Right renal cortex interstitium (tissue), 3 donors: ENCODE measurements at regions not wholly inside any gene's neighbourhood (a gene's known extent, or its start where the extent isn't known, plus 50 kb on each side); places are given as distances from the start of the nearest gene placed in this dataset.
"Not testable (repeated sequence)": the region's sequence is repeated elsewhere in the genome, so short reads cannot be mapped to it uniquely, and the experiment has no call there.

ENCODE experiments used
- DNase-seq, 3 donors: peaks; one replicate each; pipeline ENCODE4 v3.0.0-alpha.2; 2013; ENCODE audit warnings: low read depth in 3 of 3, low spot score in 2 of 3

DNA sequence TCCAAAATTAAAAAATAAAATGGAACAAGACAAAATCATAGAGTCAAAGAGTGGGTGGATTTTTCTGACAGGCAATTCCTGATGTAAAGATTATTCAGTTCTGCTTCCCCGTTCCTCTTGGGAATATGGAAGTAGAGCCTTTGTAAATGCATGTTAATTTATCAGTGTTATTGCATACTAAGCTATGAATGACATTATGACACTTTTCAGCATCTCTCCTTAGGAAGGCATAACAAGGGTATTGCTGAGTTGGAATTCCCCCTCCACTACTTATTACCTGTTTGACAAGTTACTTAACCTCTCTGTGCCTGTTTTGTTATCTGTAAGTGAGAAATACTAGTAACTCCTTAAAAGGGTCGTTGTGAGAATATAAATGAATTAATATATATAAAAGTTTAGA lies 640.4 kb downstream of the LMO4 start:
- DNase-seq = no peak

DNA sequence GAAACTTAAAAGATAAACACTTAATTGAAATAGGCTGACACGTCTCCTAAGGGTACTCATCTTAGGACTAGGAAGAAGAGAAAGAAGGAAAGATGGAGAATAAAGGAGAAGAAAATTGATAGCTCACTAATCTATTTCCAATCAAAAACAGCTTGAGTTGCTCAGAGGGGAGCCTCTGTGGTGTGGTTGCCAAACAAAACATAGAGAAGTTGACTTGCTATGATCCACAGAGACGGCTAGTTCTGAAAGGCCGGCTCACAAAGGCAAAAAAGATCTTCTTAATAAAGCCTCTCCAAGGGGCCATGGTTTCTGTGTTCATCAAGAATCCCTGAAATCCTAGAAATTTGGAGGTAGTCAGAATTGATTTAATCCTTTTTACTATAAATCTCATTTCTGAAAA lies 644.1 kb downstream of the LMO4 start:
- DNase-seq = no peak

DNA sequence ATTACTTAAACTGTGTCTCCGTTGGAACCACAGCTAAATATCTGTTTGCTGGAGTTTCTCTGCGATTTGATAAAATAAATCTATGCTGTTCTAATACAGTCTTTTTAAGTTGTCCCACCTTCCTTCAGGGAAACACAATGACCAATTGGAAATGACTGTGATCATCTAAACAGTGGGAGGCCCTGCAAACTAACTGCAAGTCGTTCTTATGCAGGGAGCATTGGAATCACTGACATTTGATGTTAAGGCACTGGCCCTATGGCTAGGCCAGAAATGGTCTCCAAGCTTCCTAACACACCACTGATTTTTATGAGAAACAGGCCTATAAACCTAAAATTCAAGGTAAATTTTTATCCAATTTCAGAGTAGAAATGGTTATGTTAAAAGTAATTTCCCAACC lies 645.2 kb downstream of the LMO4 start:
- DNase-seq = no peak

DNA sequence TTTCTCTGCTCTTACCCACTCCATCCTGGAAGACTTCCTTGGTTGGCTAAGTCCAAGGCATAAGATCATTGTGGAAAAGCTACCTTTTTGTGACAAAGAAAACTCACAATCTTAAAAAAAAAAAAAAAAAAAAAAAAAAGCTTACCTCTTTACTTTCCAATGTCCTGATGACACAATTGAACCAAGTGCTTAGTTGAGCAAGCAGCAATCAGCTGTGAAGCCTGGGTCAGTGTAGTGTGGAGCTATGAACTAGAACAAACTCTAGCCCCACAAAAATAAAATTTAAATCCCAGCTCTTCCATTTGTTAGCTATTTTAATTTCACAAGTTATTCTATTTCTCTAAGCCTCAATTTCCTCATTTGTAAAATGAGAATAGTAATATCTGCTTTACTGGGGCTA lies 647.6 kb downstream of the LMO4 start:
- no peak for DNase-seq

DNA sequence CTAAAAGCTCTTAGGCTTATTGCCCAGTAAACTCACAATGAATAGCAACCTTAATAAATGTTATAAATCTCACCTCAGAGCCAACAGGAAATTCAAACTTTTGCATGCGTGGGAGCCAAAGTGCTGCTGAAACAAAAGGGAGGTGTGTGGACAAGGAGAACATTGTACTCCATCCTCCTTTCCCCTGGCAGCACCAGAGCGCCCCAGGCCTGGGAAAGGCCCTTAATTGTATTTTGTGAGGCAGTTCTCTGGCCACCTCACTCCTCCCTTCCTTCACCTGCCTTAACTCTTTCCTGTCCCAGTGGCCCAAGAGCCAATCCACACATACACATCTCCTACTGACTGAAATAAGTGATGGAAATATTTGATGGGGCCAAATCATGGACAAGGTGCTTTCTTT lies 648.5 kb downstream of the LMO4 start:
- DNase-seq = no peak

DNA sequence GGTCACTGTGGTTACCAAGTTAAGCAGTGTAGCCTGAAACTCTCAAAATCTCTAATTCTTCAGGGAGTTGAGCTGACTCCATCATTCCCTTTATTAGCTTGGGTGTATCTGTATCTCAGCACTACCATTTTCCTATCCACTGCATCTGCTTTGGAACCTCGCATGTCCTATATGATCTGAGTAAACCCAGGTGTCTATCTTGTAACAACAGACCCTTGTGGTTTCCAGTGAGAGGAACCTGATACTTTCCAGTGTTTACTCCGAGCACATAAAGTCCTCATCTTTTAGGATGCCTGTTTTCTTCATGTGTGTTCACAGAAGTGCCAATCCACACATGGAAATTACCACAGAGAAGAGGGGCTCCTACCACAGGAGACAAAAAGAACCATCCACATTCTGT lies 650.4 kb downstream of the LMO4 start:
- DNase-seq = no peak

DNA sequence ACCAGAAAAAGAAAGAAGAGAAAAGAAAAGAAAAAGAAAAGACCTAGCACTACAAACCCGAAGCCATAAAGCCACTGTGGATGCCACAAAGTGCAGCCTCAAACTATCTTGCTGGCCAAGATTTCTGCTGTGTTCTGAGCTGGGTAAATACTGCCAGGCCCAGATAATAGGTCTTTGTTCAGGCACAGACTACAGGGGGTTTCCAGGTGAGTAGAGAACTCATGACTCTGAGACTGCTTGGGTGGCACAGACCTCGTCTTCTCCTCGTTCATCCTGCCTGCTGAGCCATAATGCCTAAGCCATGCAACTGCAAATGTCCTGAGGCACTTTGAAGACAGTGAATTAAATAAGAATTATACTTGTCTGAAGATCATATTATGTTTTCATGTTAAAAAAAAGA lies 651.8 kb downstream of the LMO4 start:
- DNase-seq = no peak

DNA sequence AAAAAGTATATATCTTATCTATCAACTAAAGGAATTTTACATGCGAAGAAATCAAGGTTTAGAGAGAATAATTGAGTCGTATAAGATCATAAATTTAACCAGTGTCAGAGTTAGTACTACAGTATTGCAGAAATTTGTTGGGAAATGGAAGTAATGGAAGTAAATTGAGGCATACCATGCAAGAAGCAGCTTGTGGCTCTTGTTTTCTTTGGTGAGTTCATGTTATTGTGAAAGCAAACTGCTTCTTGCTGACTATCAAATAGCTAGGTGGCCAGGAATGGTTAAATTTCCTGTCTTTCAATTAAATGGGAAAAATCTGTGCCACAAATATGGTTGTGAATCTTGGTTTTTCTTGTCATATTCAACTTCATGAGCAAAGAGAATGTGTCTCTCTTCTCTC lies 652.7 kb downstream of the LMO4 start:
- no peak for DNase-seq

DNA sequence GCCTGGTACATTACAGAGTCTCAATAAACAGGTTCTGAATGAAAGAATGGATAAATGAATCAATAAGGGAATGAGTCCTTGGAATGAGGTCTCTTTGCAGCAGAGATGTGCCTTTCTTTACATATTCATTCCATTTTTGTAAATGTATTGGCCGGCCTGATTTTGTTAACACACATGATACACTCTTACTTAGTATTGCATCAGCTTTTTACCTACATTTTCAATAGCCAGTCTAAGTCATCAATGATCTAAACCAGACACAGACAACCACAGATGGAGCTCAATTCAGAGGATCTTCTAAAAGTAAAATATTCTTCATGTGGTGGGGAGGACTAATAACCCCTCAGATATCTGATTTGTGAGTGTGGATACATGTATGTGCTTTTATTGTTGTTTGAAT lies 653.1 kb downstream of the LMO4 start:
- DNase-seq = no peak

DNA sequence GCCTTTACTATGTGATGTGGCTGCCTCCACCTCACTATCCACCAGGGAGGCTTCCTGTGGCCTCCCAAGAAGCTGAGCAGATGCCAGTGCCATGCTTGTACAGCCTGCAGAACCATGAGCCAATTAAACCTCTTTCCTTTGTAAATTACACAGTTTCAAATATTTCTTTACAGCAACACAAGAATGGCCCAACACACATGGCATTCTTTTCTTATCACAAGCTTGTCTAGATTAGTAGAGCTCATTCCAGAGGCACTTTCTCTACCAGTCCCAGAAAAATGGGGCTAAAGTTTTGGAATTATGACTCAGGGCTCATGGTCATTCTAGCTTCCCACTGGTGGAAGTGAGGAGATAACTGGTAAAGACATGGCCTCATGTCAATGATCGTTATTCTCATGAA lies 655.2 kb downstream of the LMO4 start:
- no peak for DNase-seq

DNA sequence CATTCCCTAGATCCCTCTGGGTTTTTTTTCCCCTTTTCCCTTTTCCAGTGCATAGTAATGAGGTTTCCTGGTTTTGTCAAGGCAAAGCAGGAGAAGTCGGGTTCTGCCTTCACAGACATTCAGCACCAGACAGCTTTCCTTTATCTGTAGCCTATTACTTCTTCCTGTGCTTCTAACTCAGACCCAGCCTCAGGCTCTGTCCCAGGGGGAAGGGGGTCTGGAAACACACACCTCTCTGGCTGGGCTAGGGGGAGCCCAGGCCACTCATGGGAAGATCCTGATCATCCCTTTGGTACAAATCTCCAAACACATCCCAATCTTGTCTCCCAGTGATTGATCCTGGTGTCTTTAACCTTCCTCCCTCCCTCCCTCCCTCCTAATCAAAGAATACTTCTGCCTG lies 656.4 kb downstream of the LMO4 start:
- DNase-seq = no peak

DNA sequence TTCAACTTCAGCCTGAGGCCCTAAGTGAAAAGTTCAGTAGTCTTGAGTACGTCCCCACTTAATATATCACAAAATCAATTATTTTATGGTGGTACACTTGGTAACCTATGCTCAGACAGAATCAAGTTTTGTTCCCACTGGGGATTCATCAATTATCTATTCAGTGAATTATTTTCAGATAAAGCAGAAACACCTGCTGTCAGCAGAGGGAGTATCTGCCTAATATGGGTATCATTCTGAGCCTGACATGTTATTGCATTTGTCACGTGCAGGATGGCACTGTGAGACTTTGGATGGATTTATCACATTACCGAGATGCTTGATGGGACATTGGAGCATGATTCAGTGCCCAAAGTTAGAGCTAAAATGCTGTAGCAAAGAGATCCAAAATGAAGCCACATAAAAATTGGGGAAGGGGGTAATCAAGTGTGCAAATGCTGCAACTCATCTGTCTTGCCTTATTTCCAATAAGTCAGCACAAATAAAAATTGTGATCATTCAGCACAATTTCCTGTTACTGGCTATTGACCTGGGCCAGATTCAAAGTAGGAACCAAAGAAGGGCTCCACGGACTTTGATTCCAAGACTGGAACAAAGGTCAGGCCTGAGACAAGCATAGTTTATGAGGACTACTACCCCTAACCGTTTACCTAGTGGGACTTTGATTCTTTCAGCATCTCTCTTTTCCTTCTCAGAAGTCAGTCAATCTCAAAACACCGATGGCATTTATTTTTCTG lies 657.6 kb downstream of the LMO4 start:
- DNase-seq = no peak

DNA sequence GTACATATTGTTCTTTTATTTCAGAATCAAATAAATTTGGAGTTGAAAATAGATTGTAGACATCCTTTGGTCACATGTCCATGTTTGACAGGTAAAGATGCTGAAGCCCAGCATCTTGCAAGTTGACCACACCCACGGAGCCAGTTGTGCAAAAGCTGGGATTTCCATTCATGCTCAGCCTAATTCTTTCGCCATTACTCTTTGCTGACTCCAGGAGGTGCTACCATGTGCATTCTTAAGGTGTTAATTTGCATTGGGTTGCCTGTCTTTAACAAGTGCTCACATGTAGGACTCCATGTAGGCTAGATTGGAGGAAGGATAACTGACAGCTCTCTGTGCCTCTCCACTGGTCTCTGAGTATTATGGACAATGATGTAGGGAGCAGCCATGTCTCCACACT lies 660.7 kb downstream of the LMO4 start:
- DNase-seq = no peak

DNA sequence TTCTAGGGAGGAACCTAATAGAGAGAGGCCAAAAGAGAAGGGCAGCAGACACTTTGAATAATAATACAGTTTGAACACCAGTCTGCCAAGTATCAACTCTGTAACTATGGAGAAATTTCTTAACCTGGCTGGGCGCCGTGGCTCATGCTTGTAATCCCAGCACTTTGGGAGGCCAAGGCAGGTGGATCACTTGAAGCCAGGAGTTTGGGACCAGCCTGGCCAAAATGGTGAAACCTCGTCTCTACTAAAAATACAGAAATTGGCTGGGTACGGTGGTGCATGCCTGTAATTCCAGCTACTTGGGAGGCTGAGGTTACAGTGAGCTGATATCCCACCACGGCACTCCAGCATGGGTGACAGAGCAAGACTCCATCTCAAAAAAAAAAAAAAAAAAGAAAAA lies 663.9 kb downstream of the LMO4 start:
- not testable (repeated sequence) for DNase-seq

DNA sequence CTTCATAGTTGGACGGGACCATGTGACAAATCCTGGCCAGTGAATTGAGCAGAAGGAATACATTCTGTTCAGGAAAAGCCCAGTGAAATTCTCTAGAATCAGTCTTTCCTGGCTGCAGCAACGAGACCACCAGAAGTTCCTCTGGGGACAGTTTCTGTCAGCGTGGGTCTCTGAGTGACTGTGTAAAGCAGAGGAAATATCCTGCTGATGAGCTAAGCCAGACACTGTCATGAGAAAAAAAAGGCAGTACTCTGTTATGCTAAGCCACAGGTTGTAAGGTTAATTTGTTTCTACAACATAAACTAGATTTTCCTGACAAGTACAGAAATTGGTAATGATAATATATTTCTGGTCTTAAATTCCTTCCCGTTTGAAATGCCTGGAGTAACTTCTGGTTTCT lies 664.4 kb downstream of the LMO4 start:
- no peak for DNase-seq

DNA sequence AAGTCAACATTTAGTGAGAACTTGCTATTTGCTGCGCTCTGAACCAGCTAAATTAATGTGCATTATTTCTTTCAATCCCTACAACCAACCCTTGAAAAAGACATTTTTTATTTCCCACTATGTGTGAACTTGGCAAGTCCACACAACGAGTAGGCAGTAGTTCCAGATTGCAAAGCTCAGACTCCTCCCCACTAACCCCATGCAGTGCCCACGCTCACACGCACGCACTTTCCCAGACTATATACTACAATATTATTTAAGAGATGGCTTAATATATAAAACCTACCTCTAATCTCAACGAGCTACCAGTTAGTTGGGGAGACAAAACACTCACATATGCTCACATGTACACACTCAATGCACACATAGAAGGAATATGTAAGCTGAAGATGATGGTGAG lies 671.2 kb downstream of the LMO4 start:
- DNase-seq = no peak

DNA sequence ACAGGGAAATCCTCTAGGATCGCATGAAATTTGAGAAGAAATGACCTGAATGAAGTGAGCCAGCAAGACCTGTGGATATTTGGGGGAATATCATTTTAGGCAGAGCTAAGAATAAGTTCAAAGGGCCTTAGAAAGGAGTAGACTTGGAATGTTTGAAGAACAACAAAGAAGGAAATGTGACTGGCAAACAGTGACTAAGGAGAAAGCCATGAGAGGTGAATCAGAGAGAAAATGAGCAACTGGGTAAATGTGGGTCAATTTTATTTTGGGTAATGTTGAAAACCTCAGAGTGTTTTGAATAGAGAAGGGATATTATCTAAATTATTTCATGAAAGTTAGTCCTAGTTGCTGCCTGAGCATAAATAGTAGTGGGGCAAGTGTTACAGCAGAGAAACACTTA lies 672.8 kb downstream of the LMO4 start:
- DNase-seq = no peak

DNA sequence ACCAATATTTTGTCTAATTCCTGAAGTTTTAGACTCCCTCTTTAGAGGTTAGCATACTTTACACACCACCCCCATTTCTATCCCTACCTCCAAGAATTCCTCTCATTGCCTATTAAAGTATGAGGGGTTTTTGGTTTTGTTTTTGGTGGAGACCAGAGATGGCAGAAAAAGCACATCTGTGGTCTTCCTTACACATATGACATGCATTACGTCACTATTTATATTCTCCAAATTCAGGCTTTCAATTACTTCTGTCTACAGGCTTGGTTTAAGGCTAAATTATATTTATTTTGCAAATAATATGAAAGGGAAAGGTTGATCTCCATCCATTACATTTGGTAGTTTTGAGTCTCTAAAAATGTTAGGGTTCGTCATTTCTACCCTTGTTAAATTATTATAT lies 674.6 kb downstream of the LMO4 start:
- no peak for DNase-seq

DNA sequence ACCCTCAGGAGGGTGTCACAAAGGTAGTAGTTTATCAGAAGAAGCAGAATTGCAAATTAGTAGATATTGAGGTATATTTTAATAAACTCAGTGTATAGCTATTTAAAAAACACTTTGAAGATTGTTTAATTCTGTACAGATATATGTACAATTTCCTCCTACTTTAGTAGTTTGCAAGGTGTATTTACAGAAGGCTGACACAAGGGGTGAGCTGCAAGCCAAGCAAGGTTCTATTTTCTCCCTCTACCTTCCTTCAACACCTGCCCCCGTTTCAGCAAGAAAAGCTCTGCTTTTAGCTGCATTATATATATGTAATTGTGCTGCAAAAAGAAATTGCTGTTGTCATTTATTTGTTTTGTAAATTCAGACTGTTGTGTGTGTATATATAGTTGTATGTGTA lies 674.2 kb upstream of the PKN2 start:
- no peak for DNase-seq

DNA sequence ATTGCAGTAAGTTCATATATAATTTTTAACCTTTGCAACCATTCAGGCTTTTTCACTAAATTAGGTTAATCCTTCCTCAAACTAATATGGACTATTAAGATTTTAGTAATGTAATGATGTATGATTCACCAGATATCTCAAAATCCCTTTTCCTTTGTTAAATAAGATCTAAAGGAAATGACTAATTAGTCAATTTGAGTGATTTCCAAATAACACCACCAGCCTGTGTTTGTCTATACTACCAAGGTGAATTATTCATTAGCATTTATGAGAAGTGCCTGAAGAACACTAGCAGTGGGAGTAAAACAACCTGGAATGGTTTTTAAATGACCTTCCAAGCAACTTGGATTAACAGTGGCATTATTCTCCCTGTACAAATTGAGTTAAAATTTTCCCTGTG lies 670.6 kb upstream of the PKN2 start:
- DNase-seq = no peak

DNA sequence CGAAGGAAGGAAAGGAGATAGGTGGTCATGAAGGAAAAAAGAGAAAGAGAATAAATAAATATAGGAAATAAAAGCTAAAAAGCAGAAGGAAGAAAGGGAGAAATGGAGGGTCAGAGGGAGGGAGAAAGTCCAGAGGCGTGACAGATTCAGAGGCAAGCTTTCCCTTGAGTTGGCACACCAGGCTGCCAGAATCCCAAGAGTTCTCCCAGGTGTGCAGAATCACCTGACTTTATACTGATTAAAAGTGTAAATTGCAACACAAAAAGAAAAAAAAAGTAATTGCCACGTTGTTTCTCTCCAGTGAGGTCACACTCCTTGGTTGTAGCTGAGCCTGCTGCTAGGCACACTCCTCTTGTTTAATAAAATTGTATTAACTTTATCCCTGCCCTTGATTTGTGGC lies 669.9 kb upstream of the PKN2 start:
- DNase-seq = no peak

DNA sequence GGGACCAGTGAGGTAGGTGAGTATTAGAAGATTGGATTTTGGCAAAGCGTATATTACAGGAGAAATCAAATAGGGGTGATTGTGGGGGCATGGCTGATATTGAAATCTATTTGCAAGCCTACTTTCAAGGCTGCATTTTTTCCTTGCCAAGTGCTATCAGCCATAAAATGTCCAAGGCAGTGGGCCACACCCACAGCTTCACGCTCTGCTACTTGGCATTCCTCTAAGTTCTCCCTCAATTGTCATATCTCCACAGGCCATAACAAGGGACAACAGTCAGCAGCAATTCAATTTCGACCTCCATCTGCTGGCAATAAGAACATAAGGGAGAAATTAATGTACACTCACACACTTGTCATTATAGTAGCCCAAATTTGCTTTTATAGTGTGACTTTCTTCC lies 667.1 kb upstream of the PKN2 start:
- DNase-seq = no peak

DNA sequence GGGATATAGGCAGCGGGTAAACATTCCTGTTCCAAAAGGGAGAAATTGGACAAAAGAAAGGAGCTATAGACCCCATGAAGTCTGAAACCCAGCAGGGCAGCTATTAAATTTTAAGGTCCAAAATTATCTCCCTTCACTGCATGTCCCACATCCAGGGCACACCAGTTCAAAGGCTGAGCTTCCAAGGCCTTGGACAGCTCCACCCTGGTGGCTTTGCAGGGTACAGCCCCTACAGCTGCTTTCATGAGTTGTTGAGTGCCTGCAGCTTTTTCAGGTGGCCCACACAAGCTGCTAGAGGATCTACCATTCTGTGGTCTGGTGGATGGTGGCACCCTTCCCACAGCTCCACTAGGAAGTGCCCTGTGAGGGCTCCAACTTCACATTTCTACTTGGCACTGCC lies 662.5 kb upstream of the PKN2 start:
- no peak for DNase-seq
